ENCODE measurements at regions not wholly inside any gene's neighbourhood (a gene's known extent, or its start where the extent isn't known, plus 50 kb on each side); places are given as distances from the start of the nearest gene placed in this dataset.

DNA sequence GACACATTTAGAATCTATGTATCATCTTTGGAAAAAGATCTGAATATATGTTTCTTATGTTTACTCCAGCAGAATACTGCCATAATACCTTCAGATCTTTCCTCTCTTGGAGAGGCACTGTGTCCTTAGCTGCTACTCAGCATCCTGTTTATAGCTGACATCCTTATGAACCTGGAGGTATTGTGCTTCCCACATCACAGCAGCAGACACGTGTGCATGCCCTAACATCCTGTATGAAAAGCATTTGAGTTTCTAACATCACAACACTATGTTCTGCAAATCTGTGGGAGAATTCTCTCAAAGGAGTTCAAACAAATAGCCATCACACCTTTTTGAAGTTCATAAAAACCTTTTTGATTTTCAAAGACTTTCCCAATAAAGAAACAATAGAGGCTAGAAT, 216.0 kb downstream of the GJA1 start:
- no peaks in the 10 kb centered on the region for H3K79me2 ChIP-seq
- TF ChIP-seq, protein P1, sequence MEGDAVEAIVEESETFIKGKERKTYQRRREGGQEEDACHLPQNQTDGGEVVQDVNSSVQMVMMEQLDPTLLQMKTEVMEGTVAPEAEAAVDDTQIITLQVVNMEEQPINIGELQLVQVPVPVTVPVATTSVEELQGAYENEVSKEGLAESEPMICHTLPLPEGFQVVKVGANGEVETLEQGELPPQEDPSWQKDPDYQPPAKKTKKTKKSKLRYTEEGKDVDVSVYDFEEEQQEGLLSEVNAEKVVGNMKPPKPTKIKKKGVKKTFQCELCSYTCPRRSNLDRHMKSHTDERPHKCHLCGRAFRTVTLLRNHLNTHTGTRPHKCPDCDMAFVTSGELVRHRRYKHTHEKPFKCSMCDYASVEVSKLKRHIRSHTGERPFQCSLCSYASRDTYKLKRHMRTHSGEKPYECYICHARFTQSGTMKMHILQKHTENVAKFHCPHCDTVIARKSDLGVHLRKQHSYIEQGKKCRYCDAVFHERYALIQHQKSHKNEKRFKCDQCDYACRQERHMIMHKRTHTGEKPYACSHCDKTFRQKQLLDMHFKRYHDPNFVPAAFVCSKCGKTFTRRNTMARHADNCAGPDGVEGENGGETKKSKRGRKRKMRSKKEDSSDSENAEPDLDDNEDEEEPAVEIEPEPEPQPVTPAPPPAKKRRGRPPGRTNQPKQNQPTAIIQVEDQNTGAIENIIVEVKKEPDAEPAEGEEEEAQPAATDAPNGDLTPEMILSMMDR (IDR thresholded peaks at IDR 0.05), result no peak
- no peaks in the 10 kb centered on the region for H3K27me3 ChIP-seq (ENCODE audit: control insufficient read depth, insufficient read depth, low read length)
- H3K9me3 ChIP-seq (ENCODE audit: control insufficient read depth, low read length), result no peaks in the 10 kb centered on the region
- no peak overlapping the region for H3K4me3 ChIP-seq (ENCODE audit: low read depth, low read length)
- peak overlapping the region; percentile 71 for H3K27ac ChIP-seq
- no peaks in the 10 kb centered on the region for H3K36me3 ChIP-seq (ENCODE audit: control insufficient read depth, insufficient read depth, low read length)
- H3K9ac ChIP-seq, result no peak overlapping the region
- no peaks in the 10 kb centered on the region for H3K4me1 ChIP-seq
- no peak overlapping the region for H2AFZ ChIP-seq
- no peak overlapping the region for H3K4me2 ChIP-seq (ENCODE audit: low read length)

DNA sequence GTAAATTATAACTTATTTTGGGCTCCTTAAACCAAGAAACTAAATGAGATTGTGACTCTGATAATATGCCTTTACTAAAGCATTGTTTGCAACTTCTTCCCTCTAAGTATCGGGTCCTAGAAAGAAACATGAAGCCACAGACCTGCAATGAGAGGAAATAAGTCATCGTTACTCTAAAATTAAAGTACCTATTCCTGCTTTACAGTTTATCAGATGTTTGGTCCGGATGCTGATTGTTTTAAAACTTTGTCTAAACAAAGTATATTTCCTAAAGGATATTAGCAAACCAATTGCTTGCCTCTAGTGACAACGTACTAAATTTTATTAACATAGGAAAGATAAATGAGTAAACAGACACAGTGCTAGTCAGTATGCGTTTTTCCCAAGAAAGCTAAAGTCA, 216.8 kb downstream of the GJA1 start:
- Histone ChIP-seq H3K79me2 (no peaks in the 10 kb centered on the region), H3K27me3 (ENCODE audit: control insufficient read depth, insufficient read depth, low read length) (no peaks in the 10 kb centered on the region), H3K36me3 (ENCODE audit: control insufficient read depth, insufficient read depth, low read length) (no peaks in the 10 kb centered on the region), H3K9me3 (ENCODE audit: control insufficient read depth, low read length) (no peaks in the 10 kb centered on the region), H3K4me3 (ENCODE audit: low read depth, low read length) (no peak overlapping the region), H3K27ac (peak overlapping the region; percentile 71), H3K9ac (no peak overlapping the region), H3K4me2 (ENCODE audit: low read length) (no peak overlapping the region), H3K4me1 (no peaks in the 10 kb centered on the region), H2AFZ (no peak overlapping the region)
- TF ChIP-seq, protein P1 (IDR thresholded peaks at IDR 0.05), result no peak

DNA sequence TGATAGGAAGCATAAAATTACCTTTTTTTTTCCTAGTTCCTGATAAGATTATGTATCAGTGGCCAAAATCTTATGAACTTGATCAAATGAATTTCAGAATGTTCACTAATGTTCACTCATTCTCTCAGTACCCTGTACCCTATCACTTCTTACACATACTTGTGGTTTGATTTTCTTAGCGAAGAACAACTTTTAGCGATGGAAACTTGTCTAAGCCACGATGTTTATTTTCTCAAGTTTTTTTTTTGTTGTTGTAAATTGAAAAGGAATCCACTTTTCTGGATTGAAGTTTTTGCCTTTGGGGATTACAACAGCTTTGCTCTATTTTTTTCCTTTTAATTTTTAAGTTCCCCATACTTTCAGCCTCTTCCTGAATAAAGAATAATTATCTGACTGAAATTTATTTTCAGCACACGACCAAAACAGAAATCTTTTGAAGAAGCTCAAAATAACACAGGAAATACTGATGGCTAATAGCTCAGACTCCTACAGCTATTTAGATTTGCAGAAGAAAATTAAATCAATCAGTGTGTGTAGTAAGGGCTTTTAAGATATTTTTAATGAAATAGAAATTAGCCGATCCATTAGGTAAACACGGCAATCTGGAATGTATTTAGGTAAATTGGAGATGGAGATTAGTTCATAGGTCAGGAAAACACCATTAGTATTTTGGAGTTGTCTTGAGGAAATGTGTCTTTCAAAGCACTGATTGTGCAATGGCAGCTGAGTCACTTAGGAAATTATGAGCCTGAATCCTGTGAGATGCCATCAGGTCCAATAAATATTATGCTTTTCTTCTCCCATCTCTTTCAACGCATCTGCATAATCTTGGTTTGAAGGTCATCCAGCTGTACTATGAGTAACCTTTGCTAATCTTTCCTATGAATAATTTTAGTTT, 217.5 kb downstream of the GJA1 start:
- Histone ChIP-seq H3K4me1 (no peaks in the 10 kb centered on the region), H3K79me2 (no peaks in the 10 kb centered on the region), H3K4me2 (ENCODE audit: low read length) (no peak overlapping the region), H3K27me3 (ENCODE audit: control insufficient read depth, insufficient read depth, low read length) (no peaks in the 10 kb centered on the region), H3K27ac (peak overlapping the region; percentile 71), H3K36me3 (ENCODE audit: control insufficient read depth, insufficient read depth, low read length) (no peaks in the 10 kb centered on the region), H3K4me3 (ENCODE audit: low read depth, low read length) (no peak overlapping the region), H3K9ac (no peak overlapping the region), H3K9me3 (ENCODE audit: control insufficient read depth, low read length) (no peaks in the 10 kb centered on the region), H2AFZ (no peak overlapping the region)
- TF ChIP-seq, protein P1 (IDR thresholded peaks at IDR 0.05), result no peak

DNA sequence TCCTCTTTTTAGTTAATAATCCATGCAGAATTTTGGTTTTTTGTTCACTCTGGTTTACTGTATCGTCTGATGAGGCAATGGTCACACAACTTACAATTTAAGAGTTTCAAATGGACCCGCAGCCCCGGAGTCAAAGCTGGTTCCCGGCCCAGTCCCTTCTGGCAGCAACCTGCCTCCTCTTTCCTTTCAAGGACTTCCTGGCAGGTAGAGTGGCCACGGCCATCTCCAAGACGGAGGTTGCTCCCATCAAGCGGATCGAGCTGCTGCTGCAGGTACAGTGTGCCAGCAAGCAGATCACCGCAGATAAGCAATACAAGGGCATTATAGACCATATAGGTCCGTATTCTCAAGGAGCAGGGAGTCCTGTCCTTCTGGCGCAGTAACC, 218.2 kb downstream of the GJA1 start:
- Histone ChIP-seq H3K9me3 (ENCODE audit: control insufficient read depth, low read length) (no peaks in the 10 kb centered on the region), H3K4me1 (no peaks in the 10 kb centered on the region), H3K36me3 (ENCODE audit: control insufficient read depth, insufficient read depth, low read length) (no peaks in the 10 kb centered on the region), H3K79me2 (no peaks in the 10 kb centered on the region), H2AFZ (no peak overlapping the region), H3K27ac (peak overlapping the region; percentile 43), H3K4me3 (ENCODE audit: low read depth, low read length) (no peak overlapping the region), H3K9ac (no peak overlapping the region), H3K4me2 (ENCODE audit: low read length) (no peak overlapping the region), H3K27me3 (ENCODE audit: control insufficient read depth, insufficient read depth, low read length) (no peaks in the 10 kb centered on the region)
- TF ChIP-seq, protein P1 (IDR thresholded peaks at IDR 0.05), result no peak

DNA sequence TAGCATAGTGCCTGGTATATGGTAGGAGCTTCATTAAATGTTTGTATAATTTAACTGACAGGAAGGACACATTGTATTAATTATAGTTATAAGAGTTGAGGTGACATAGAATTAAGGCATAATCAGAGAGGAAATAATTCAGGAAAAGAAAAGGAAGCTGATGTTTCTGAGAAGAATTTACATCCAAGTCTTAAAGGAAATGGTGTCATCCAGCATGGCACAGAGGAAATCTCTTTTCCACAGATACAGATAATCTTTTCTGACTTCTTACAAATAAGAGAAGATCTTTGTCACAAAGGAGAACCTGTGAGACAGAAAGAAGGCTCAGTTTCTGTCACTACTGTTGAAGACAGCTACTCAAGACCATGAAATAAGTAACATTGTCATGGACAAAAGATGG, 222.5 kb downstream of the GJA1 start:
- no peak overlapping the region for H2AFZ ChIP-seq
- no peaks in the 10 kb centered on the region for H3K79me2 ChIP-seq
- H3K27ac ChIP-seq, result no peak overlapping the region
- H3K4me1 ChIP-seq, result no peaks in the 10 kb centered on the region
- no peaks in the 10 kb centered on the region for H3K27me3 ChIP-seq (ENCODE audit: control insufficient read depth, insufficient read depth, low read length)
- H3K36me3 ChIP-seq (ENCODE audit: control insufficient read depth, insufficient read depth, low read length), result no peaks in the 10 kb centered on the region
- no peak overlapping the region for H3K4me2 ChIP-seq (ENCODE audit: low read length)
- TF ChIP-seq, protein P1 (IDR thresholded peaks at IDR 0.05), result no peak
- no peak overlapping the region for H3K9ac ChIP-seq
- H3K4me3 ChIP-seq (ENCODE audit: low read depth, low read length), result no peak overlapping the region
- no peaks in the 10 kb centered on the region for H3K9me3 ChIP-seq (ENCODE audit: control insufficient read depth, low read length)

All from parathyroid adenoma (tissue), 2 donors.